ENCODE measurements at regions not wholly inside any gene's neighbourhood (a gene's known extent, or its start where the extent isn't known, plus 50 kb on each side); places are given as distances from the start of the nearest gene placed in this dataset.

DNA sequence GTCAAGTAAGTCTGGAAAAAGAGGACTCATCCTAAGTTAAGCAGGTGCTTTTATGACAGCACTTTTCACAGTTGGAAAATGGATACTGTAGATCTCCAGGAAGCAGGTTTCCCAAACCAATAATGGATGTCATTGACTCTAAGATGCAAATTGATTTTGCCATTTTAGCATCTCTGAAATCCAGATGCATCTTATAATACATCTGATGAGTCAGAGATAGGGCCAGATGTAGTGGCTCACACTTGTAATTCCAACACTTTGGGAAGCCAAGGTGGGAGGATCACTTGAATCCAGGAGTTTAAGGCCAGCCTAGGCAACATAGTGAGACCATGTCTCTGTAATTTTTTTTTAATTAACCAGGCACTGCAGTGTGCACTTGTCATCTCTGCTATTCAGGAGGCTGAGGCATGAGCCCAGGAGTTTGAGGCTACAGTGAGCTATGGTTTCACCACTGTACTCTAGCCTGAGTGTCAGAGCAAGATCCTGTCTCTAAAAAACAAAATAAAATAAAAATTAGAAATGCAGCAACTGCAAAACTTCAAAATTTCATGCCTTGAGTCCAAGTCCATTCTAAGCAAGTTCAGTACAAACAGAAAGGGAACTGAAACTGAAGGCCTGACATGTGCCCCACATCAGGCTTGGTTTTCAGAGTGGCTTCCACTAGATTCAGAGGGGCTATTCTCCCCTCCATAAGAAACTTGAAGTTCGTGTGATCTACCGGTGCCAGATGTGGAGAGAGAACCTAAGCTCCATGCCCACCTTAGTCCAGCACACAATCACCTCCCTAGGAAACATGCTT, 267.8 kb upstream of the NCKAP5 start:
- DNase-seq (ENCODE audit: extremely low spot score, unreplicated experiment): peak; percentile 7
- H3K9me3 Mint-ChIP-seq (ENCODE audit: unreplicated experiment): no peaks in the 10 kb centered on the region
- no peaks in the 10 kb centered on the region for H3K36me3 Mint-ChIP-seq (ENCODE audit: unreplicated experiment)

GRCh38 chr2:133836691-133837345, 268.6 kb upstream of the NCKAP5 start:
- DNase-seq (ENCODE audit: extremely low spot score, unreplicated experiment): peak; percentile 54
- H3K36me3 Mint-ChIP-seq (ENCODE audit: unreplicated experiment): no peaks in the 10 kb centered on the region
- TF ChIP-seq, protein P1, sequence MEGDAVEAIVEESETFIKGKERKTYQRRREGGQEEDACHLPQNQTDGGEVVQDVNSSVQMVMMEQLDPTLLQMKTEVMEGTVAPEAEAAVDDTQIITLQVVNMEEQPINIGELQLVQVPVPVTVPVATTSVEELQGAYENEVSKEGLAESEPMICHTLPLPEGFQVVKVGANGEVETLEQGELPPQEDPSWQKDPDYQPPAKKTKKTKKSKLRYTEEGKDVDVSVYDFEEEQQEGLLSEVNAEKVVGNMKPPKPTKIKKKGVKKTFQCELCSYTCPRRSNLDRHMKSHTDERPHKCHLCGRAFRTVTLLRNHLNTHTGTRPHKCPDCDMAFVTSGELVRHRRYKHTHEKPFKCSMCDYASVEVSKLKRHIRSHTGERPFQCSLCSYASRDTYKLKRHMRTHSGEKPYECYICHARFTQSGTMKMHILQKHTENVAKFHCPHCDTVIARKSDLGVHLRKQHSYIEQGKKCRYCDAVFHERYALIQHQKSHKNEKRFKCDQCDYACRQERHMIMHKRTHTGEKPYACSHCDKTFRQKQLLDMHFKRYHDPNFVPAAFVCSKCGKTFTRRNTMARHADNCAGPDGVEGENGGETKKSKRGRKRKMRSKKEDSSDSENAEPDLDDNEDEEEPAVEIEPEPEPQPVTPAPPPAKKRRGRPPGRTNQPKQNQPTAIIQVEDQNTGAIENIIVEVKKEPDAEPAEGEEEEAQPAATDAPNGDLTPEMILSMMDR (IDR thresholded peaks at IDR 0.05): no peak
- no peaks in the 10 kb centered on the region for H3K27me3 Mint-ChIP-seq (ENCODE audit: unreplicated experiment)
- no peak overlapping the region for H3K27ac Mint-ChIP-seq (ENCODE audit: unreplicated experiment)
- no peaks in the 10 kb centered on the region for H3K9me3 Mint-ChIP-seq (ENCODE audit: unreplicated experiment)
- H3K4me1 Mint-ChIP-seq (ENCODE audit: unreplicated experiment): peaks cover 12% of the 10 kb centered on the region
- no peak overlapping the region for H3K4me3 Mint-ChIP-seq (ENCODE audit: unreplicated experiment)

More for the DNA sequence above, 267.8 kb upstream of the NCKAP5 start:
- TF ChIP-seq, protein P1 (IDR thresholded peaks at IDR 0.05): no peak
- Mint-ChIP-seq H3K27me3 (ENCODE audit: unreplicated experiment) (no peaks in the 10 kb centered on the region), H3K27ac (ENCODE audit: unreplicated experiment) (no peak overlapping the region), H3K4me1 (ENCODE audit: unreplicated experiment) (peaks cover 6% of the 10 kb centered on the region), H3K4me3 (ENCODE audit: unreplicated experiment) (no peak overlapping the region)

- H3K4me1 Mint-ChIP-seq (ENCODE audit: unreplicated experiment): peaks cover 19% of the 10 kb centered on the region
- TF ChIP-seq, protein P1 (IDR thresholded peaks at IDR 0.05): no peak
- no peak for DNase-seq (ENCODE audit: extremely low spot score, unreplicated experiment)
- no peak overlapping the region for H3K4me3 Mint-ChIP-seq (ENCODE audit: unreplicated experiment)
- no peak overlapping the region for H3K27ac Mint-ChIP-seq (ENCODE audit: unreplicated experiment)
- no peaks in the 10 kb centered on the region for H3K27me3 Mint-ChIP-seq (ENCODE audit: unreplicated experiment)
- H3K36me3 Mint-ChIP-seq (ENCODE audit: unreplicated experiment): no peaks in the 10 kb centered on the region
- H3K9me3 Mint-ChIP-seq (ENCODE audit: unreplicated experiment): no peaks in the 10 kb centered on the region
Measured at GRCh38 chr2:133837441-133838094, 269.3 kb upstream of the NCKAP5 start.

DNA sequence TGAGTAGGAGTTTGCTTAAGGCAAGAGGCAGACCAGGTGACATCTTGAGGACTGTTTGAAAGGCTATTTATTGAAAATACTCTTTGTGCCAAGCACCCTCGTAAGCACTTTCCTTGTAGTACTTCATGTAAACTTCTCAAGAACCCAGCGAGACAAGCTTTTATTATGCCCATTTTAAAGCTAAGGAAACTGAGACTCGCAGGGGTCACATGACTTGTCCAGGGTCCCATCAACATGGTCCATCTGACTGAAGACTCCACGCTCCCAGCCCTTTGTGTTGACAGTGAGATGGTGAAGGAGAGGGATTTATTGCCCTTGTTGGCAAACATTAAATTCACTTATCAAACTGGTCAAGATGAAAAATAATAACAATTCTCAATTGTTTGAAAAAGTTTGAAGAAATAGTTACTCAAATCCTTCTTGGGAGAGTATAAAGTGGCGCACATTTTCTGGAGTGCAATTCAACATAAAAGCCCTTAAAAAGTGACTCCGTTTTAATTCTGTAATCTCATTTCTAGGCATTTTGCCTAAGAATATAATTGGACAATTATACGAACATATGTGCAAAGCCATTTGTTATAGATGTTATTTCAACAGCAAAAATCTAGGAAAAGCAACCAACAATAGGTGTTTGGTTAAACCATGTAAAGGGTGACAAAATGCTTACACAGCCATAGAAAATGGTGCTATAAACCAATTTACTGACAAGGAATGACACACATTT, 270.5 kb upstream of the NCKAP5 start:
- TF ChIP-seq, protein P1 (IDR thresholded peaks at IDR 0.05): no peak
- peak; percentile 19 for DNase-seq (ENCODE audit: extremely low spot score, unreplicated experiment)
- Mint-ChIP-seq H3K27ac (ENCODE audit: unreplicated experiment) (no peak overlapping the region), H3K27me3 (ENCODE audit: unreplicated experiment) (no peaks in the 10 kb centered on the region), H3K36me3 (ENCODE audit: unreplicated experiment) (no peaks in the 10 kb centered on the region), H3K4me1 (ENCODE audit: unreplicated experiment) (peaks cover 30% of the 10 kb centered on the region), H3K4me3 (ENCODE audit: unreplicated experiment) (no peak overlapping the region), H3K9me3 (ENCODE audit: unreplicated experiment) (no peaks in the 10 kb centered on the region)

Measured in osteocyte (in vitro differentiated cells).